Fibroblast of pulmonary artery (primary cell): ENCODE measurements at regions not wholly inside any gene's neighbourhood (a gene's known extent, or its start where the extent isn't known, plus 50 kb on each side); places are given as distances from the start of the nearest gene placed in this dataset.

Experiments used
- DNase-seq: peaks from one replicate; pipeline ENCODE4 v3.0.0-alpha.2; 2010; ENCODE audit warnings: low read depth
- H3K4me3 ChIP-seq: replicated peaks from 2 replicates; pipeline ENCODE4 v1.5.1; 2011; ENCODE audit warnings: low read depth, mild to moderate bottlenecking, control low read depth, low read length, moderate library complexity
- TF ChIP-seq, protein P1 (sequence below): IDR thresholded peaks from 2 replicates; pipeline ENCODE4 v1.5.1; 2011; ENCODE audit warnings: mild to moderate bottlenecking, control low read depth, low read length, inconsistent platforms; ENCODE audit errors: missing control alignments

GRCh38 chr14:98462908-98463307 lies 809.1 kb downstream of the BCL11B start:
- DNase-seq, result no peak
- TF ChIP-seq, protein P1, sequence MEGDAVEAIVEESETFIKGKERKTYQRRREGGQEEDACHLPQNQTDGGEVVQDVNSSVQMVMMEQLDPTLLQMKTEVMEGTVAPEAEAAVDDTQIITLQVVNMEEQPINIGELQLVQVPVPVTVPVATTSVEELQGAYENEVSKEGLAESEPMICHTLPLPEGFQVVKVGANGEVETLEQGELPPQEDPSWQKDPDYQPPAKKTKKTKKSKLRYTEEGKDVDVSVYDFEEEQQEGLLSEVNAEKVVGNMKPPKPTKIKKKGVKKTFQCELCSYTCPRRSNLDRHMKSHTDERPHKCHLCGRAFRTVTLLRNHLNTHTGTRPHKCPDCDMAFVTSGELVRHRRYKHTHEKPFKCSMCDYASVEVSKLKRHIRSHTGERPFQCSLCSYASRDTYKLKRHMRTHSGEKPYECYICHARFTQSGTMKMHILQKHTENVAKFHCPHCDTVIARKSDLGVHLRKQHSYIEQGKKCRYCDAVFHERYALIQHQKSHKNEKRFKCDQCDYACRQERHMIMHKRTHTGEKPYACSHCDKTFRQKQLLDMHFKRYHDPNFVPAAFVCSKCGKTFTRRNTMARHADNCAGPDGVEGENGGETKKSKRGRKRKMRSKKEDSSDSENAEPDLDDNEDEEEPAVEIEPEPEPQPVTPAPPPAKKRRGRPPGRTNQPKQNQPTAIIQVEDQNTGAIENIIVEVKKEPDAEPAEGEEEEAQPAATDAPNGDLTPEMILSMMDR, result no peak

DNA sequence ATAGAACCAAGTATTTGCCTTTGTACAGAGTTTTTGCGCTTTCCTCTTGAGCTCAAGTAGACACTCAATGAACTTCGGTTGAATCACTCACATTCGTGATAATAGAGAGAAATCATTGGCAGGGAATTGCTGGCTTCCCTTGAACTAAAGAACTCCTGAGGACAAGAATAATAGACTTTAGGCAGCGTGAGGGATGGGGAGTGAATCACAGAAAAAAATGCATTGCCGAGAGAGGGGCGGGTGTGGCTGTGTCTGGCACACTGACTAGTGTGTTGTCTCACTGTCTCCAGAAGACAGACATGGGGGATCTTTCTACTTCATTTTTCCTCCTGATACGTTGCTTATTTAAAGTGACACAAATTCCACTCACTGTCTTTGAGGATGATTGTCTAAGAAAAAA lies 805.2 kb downstream of the BCL11B start:
- no peak overlapping the region for H3K4me3 ChIP-seq
- no peak for DNase-seq
- TF ChIP-seq, protein P1, result no peak

More at GRCh38 chr14:98462908-98463307, 809.1 kb downstream of the BCL11B start:
- H3K4me3 ChIP-seq, result no peak overlapping the region

DNA sequence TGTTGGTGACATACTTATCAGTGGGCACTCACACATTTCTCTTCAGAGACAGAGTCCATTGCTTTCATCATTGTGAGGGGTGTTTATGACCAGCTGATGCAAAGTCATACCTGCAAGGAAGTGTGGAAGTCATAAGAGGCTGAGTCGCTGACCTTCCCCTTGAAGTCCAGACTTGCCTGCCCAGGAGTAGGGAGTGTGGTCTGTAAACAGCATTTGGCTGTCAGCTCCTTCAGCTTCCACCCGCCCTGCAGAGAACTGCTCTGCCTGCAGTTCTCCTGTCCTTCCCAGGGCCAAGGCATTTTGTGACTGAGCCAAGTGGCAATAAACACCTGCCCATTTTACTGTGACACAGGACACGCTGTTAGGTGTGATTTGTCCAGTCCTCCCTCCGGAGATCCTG lies 801.3 kb downstream of the BCL11B start:
- TF ChIP-seq, protein P1, result no peak
- no peak overlapping the region for H3K4me3 ChIP-seq
- no peak for DNase-seq

GRCh38 chr14:98474900-98475299 lies 797.1 kb downstream of the BCL11B start:
- TF ChIP-seq, protein P1, result no peak
- H3K4me3 ChIP-seq, result no peak overlapping the region
- DNase-seq, result no peak

GRCh38 chr14:98477935-98478334 lies 794.1 kb downstream of the BCL11B start:
- DNase-seq, result no peak
- TF ChIP-seq, protein P1, result no peak
- no peak overlapping the region for H3K4me3 ChIP-seq

- no peak for DNase-seq
- no peak overlapping the region for H3K4me3 ChIP-seq
- TF ChIP-seq, protein P1, result no peak
Observed at GRCh38 chr14:98489115-98489514, 782.9 kb downstream of the BCL11B start.

- TF ChIP-seq, protein P1, result no peak
Observed at GRCh38 chr14:98494582-98494981, 777.4 kb downstream of the BCL11B start.

More at GRCh38 chr14:98494582-98494981, 777.4 kb downstream of the BCL11B start:
- no peak for DNase-seq
- H3K4me3 ChIP-seq, result no peak overlapping the region
